GM12892 (cell line): ENCODE measurements at regions not wholly inside any gene's neighbourhood (a gene's known extent, or its start where the extent isn't known, plus 50 kb on each side); places are given as distances from the start of the nearest gene placed in this dataset.

Source experiments
- POLR2A ChIP-seq: IDR thresholded peaks from 2 replicates; pipeline ENCODE4 v1.6.1; 2011; ENCODE audit warnings: low read depth, low read length, control low read depth
- POLR2AphosphoS5 ChIP-seq: IDR thresholded peaks from 2 replicates; pipeline ENCODE4 v1.6.1; 2011; ENCODE audit warnings: low read depth, low read length, control low read depth
- TAF1 ChIP-seq: IDR thresholded peaks from 2 replicates; pipeline ENCODE4 v1.6.1; 2011; ENCODE audit warnings: low read depth, mild to moderate bottlenecking, control low read depth, low read length, borderline replicate concordance

- TF ChIP-seq POLR2A (no peak), TAF1 (no peak), POLR2AphosphoS5 (no peak)
Measured at GRCh38 chr15:62334536-62334935, 169.5 kb upstream of the C2CD4B start.
